Superior temporal gyrus (tissue), 1 donor: ENCODE measurements at regions not wholly inside any gene's neighbourhood (a gene's known extent, or its start where the extent isn't known, plus 50 kb on each side); places are given as distances from the start of the nearest gene placed in this dataset.
"Not testable (repeated sequence)": the region's sequence is repeated elsewhere in the genome, so short reads cannot be mapped to it uniquely, and the experiment has no call there.

ENCODE experiments used
- DNase-seq: peaks from one replicate; pipeline ENCODE4 v3.0.0-alpha.2; 2016; ENCODE audit errors: extremely low spot score

DNA sequence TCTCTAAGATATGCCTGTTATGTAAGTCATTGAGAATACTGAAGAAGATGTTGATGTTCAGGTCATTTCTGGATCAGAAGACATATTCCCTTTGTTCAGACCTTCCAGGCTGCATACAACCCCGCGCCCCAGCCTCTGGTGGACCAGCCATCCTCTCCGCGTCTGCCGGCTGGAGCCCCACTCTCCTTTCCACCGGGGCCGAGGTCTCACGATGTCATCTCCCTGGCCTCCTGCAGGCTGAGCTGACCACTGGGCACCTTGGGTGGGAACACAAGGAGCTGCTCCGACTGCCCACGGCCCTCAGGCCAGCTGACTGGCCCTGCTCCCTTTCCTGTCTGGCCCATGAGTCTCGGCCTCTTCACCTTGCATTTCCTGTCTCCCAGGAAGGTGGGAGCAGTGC is 124.6 kb downstream of the SHANK2 start:
- DNase-seq, result no peak

DNA sequence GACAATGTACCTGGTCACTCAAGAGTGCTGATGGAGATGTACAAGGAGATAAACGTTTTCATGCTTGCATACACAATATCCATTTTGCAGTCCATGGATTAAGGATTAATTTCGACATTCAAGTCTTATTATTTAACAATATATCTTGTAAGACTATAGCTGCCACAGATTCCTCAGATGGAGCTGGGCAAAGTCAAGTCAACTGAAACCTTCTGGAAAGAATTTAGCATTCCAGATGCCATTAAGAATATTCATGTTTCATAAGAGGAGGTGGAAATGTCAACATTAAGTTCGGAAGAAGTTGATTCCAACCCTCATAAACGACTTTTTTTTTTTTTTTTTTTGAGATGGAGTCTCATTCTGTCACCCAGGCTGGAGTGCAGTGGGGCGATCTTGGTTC is 126.0 kb downstream of the SHANK2 start:
- not testable (repeated sequence) for DNase-seq

DNA sequence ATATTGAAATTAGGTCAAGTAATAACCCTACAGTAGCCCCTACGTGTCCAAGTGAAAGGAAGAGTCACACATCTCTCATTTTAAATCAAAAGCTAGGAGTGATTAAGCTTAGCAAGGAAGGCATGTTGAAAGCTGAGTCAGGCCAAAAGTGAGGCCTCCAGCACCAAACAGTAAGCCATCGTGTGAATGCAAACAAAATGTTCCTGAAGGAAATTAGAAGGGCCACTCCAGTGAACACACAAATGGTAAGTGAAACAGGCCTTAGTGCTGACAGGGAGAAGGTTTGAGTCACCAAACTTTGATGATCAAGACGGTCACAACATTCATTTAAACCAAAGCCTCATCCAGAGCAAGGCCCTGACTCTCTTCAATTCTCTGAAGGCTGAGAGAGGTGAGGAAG is 127.2 kb downstream of the SHANK2 start:
- no peak for DNase-seq

DNA sequence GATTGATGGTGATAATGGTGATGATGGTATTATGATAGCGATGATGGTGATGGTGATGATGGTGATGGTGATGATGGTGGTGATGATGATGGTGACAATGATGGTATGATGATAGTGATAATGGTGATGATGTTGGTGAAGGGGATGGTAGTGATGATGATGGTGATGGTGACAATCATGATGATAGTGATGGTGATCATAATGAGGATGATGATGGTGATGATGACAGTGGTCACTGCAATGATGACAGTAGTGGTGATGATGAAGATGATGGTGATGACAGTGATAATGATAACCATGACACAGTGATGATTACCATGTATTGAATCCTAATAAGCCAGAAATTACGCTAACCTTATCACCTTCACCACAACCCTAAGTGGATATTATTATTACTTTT is 128.2 kb downstream of the SHANK2 start:
- DNase-seq, result no peak

DNA sequence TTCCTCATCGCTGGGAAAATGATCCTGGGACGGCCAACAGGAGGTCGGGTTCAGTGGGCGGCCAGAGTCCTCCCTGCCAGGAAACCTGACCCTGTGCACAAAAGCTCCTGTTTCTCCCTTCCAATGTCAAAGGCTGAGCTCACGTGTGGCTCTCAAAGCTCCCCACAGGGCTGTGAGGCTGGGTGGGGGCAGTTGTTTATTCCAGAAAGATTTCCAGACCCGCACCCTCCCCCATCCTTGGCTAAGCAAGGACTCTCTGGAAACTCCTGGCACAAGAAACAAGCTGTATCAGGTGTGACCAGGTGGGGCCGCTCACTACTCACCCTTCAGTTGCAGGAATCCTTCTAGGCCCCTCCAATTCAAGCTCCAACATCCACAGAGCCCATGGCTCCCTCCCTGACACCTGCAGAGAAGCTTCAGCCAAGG is 131.9 kb downstream of the SHANK2 start:
- no peak for DNase-seq

DNA sequence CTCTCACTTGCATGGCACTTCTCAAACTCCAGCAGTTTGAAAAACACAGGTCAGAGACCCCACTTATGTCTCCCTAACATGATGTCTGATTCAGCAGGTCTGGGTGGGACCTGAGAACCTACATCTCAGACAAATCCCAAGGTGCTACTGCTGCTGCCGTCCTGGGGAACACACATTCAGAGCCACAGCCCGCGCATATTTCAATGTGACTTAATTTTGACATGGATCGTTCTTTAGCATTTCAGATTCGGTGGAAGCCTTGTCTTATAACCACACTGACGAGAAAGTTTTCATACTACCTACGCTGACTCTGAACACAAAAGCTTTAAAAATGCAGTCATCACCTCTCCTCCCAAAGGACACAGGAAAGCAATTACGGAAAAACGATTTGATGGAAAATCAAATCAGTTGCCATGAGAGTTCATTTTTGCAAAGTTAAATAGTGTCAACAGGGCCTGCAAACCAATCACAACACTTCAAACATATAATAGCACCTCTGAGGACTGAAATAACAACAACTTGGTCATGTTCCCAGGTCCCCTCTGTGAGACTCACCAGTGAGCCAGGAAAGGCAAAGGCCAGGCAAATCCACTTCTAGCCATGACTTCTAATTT is 132.6 kb downstream of the SHANK2 start:
- no peak for DNase-seq

DNA sequence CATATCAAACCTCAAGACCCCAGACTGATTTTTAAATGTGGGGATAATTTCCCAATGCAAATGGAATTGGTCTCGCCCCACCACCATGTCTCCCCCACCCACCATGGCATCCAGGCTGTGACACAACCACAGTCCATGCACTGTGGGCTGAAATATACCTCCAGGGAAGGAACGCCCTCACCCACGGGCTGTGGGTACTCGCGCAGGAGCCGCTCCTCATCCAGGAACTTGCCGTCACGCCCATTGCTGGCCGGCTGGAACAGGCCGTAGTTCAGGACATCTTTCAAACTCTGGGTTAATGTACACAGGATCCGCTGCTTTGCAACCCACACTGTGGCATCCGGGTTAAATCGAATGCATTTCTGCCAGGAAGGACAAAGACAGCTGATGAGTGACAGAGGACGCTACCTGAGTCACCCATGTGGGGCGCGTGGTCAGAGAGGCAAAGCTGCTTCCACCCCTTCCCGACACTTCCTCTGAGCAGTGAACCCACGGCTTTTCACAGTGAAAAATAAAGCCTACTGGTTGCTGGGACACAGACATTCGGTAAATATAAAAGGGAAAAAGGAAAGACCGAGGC is 133.6 kb downstream of the SHANK2 start:
- DNase-seq, result no peak

DNA sequence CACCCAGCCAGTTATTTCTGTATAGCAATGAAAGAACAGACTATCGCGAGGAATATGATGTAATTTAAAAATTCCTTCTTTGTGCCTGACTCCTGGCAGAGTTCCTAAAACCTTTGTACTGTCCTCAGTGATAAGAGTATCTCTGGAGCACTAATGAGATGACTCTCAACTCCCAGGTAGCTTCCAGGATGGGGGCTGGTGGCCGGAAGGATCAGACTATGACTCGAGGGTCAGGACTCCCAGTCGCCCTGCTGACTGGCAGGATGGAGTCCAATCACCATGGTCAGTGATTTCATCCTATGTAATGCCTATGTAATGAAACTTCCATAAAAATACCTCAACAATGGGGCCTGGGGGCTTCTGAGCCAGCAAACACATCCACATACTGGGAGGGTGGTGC is 135.1 kb downstream of the SHANK2 start:
- DNase-seq, result no peak

DNA sequence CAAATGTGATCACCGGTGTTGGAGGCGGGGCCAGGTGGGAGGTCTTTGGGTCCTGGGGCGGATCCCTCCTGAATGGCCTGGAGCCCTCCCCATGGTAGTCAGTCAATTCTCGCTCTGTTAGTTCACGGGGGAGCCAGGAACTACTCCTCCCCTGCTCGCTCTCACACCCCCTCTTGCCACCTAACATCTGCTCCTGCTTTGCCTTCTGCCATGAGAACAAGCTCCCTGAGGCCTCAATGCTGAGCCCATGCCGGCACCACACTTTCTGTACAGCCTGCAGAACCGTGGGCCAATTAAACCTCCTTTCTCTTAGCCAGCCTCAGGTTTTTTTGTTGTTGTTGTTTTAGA is 135.7 kb downstream of the SHANK2 start:
- DNase-seq, result no peak

DNA sequence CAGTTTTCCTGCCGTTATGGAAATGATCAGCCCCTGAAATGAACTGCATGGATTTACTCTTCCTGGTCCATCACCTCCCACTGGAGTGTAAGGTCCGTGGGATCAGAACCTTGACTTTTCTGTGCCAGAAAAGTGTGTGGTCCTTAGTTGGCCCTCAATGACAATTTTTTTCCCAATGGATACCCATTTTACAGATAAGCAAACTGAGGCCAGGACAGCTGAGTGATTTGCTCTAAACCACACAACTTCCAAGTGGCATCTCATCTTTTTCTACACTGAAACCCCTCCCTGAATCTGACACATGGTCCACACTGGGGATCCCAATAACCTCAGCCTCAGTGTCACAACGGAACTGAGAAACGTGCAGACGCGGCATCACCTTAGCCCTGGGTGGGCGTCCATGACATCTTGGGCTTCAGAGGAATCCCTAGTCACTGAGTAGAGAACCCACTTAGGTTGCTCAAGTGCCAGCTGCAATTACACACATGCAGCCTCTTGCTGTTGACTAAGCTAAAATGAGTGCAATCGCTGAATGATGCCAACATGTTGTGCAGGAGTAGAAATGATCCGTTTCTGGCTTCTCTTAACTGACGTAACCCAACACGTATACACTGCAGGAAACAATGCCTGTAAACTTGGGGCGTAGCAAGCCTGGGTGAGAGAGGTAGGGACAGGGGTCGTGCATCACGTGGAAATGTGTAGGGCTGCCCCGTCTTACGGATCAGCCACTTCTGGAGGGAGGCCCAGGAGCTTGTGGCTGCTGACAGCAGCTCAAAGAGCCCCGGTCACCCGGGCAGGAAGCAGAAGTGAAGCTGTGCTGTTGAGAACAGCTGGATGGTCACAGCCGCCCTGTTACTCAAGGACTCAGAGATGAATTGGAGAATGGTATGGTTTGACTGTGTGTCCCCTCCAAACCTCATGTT is 136.3 kb downstream of the SHANK2 start:
- DNase-seq, result no peak

DNA sequence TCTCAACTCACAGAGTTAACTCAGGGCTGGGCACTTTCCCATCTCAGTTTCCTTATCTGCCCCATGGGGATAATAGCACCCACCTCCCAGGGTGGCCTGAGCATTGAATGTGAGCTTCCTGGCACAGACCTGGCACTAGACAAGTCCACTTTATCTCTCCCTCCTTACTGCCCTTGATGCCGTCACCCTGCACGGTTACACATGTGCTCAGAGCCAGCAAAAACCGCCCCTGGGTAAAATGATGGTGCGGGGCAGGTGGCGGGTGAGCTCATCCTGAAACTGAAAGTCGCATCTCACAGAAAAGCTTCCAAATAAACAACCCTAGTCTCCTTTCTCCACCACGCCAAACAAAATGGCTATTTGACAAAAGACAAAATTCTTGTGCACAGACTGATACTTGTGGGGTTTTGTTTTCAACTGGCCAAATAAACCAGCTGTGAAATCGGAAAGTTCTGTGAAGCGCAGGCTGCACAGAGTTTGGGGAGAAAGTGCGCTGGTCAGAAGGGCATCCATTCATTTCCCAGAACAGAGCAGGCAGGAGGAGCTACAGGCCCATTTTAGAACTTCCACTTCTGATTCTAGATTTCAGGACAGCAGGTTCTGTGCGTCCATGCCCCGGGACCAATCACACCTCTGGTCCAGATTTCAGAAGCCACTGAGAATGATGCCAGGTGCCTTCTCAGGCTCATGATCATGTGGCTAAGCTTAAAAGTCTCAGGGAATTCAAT is 138.1 kb downstream of the SHANK2 start:
- DNase-seq, result peak; percentile 68

DNA sequence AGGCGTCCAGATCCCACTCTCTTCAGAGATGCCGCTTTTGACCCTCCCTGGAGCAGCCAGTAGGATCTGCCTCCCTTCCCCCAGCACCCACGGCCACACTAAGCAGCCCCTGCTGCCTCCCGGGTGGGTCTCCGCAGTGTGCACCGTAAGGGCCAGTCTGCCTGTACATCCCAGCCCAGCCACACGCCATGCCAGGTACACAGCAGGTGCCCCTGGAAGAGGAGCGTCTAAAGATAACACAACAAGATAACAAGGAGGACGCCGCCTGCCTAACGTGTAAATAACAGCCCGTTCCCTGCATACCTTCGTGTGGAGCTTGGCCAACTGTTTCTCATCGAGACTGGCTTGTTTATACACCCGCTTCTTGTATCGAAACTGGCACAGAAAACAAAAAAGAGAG is 139.4 kb downstream of the SHANK2 start:
- no peak for DNase-seq

DNA sequence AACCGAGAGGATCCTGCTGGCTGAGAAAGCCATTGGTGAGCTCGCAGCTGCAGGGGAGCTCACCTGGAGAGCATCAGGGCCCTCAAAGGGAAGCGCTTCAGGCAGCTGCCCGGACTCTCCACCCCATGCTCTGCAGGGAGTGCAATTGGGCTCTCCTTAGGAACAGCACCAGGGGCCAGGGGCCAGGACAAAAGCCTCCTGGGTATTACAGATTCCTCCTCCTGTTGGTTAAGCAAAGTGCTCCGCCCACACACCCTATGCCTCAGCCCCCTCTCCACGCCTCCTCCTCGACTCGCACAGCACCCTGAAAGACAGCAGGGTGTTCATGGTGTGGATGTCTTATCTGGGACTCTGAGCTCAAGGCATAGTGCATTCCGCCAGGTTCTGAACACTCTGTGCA is 139.9 kb downstream of the SHANK2 start:
- no peak for DNase-seq

DNA sequence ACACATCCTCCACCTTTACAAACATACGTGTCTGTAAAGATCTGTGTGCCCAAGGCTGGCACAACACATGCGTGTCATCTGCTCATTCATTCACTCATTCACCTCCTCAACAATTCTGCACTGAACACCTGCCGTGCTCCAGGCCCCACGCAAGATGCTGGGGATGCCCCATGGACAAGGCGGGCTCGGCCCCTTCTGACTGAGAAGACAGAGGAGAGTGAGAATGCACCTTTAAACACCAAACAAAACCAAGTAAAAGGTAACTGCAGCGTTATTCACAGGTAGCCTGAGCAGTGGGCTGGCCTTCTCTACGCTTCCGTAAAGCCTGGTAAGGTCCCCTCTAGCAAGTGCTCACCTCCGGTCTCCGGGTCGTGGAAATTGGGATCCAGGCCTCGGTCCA is 142.8 kb downstream of the SHANK2 start:
- DNase-seq, result no peak

DNA sequence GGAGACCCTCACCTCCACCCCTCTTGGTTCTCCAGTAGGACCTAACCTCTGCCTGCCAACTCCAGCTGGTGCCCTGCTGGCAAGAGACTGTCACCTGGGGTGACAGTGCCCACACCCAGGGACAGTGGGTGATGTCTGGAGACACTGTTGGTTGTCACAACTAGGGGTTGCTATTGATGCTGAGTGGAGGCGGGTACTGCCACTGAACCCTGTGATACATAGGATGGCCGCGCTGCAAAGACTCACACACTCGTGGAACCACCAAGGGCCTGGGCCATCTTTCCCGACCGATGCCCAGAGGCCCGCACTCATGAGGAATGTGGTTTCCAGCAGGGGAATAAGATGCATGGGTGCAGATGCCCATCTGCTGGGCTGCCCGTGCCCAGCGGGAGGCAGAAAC is 143.2 kb downstream of the SHANK2 start:
- DNase-seq, result no peak

DNA sequence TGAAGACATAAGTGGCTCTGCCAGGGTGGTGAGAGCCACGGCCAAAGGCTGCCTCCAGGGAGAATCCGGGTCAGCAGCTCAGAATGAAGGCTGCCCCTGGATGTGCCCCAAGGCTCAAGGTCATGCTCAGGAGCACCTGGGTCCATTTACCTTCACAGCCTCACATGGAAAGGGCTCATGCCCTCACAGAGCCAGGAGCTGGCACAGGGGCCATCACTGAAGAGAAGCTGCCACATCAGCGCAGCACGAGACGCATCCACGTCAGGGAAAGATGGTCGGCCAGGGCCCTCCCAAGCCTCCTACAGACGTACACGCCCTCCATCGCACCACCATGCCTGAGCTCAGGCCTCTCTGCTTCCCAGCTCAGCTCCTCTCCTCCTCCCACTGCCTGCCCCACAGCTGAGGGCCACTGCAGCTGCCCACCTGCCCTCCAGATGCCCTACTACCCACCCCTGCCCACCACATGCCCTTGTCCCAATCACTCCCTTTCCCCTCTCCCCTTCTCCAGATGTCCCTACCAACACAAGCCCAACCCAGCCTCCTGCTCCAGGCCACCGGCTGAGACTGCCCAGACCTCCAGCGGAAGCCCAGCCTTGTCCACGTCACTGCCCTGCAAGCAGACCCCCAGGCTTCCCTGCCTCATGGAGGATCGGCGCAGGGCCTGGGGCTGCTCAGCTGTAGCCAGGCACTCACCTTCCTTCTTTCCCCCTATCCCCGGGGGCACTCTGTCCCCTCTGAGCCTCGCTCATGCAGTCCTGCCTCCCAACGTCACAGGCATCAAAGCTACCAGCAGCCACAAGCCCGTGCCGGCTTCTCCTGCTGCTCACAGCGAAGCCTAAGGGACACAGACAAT is 144.1 kb downstream of the SHANK2 start:
- no peak for DNase-seq

DNA sequence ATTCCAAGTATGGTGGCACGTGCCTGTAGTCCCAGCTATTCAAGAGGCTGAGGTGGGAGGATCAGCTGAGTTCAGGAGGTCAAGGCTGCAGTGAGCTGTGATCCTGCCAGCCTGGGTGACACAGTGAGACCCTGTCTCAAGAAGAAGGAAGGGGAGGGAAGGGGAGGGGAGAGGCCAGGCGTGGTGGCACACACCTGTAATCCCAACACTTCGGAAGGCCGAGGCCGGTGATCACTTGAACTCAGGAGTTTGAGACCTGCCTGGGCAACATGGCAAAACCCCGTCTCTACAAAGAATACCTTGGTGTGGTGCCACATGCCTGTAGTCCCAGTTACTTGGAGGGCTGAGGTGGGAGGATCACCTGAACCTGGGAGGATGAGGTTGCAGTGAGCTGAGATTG is 145.7 kb downstream of the SHANK2 start:
- no peak for DNase-seq

DNA sequence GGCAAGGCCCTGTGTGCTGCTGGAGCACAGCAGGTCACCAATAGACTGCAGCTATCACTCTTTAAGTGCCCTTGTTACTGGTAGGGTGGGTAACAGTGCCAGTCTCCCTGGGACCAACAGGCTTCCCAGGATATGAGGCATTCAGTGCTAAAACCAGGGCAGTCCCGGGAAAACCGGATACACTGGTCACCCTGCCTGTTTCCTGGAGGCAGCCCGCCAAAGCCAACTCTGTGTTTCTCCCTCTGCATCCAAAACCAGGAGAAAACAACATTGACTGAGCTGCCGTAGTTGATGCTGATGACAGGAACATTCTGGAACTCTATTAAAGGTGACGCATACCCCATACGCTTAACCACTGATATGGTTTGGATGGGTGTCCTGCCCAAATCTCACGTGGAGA is 149.1 kb downstream of the SHANK2 start:
- no peak for DNase-seq

DNA sequence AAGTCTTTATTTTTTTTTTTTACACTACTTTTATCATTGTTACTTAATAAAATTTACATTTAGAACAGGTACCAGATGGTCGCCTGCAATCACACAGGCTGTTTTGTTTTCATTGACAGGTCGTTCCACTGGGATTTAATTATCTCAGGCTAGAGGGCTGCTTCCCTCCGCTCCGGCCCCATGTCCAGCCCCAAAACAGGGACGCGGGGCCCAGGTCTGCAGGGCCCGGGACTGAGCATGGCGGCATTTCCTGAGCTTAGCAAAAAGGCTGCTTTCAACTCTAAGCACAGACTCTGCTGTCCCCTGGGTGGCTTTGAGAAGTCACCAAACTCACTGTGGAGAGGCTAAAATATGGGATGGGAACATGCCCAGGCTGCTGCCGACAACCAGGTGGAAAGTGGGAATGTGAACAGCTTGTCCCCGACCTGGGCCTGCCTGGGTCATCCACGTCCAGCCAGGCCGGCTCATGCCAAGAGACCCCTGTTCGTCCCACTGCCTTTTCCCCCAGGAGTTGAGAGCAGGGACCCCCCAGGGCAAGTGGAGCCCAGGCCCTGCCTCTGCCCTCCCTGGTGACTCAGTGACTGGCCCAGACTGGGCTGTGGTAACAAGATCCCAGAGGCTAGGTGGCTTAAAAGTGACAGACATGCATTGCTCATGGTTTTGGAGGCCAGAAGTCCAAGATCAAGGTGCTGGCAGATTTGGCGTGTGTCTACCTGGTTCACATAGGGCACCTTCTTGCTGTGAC is 150.0 kb downstream of the SHANK2 start:
- no peak for DNase-seq

DNA sequence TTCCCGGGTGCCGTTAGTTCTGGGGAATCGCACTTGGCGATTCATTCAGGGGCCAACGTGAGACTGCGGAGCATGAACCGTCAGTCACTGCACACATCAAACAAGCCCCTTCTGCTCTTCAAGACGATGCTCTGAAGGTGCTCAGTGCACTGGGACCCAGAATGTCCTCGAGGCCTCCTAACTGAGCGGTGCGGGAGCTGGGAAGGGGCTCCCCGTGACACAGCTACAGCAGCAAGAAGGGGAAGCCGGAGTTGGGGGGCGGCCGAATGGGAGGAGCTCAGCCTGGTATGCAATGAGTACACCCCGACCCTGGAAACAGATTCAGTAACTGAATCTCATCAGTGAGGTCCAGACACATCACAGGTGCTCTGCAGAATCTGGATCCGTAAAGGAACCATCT is 150.8 kb downstream of the SHANK2 start:
- DNase-seq, result no peak

DNA sequence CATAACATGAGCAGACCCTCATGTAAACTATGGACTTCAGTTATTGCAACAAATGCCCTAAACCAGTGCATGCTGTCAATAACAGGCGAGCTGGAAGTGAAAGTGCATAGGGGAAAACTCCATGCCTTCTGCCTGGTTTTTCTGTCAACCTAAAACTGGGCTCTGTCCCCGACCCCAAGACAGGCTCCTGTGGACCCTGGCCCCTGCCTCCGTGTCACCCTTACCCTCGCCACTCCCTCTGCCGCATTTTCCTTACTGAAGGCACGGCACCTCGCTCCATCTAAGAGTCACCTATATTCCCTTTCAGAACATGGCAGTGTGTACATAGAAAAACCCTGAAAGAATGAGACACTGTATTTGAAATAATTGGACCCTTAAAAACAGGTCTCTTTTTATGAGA is 151.3 kb downstream of the SHANK2 start:
- no peak for DNase-seq
